ENCODE measurements at regions not wholly inside any gene's neighbourhood (a gene's known extent, or its start where the extent isn't known, plus 50 kb on each side); places are given as distances from the start of the nearest gene placed in this dataset.

DNA sequence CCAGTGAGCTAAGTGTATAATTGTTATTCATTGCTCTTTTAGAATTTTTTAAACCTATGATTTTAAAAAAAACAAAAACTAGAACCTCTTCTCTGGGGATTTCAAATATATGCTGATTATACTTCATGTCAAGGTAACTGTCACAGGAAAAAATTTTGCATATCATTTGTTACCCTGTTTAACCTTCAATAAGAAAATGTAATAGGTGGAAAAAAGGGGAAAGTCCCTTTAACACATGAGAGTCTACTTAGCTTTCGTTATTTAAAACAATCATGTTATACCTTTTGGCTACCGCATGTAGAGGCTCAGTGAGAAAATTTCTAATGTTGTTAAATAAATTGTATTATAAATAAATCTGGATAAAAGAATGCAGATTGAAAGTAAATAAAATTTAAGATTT, 190.1 kb upstream of the AKR1E2 start:
- no peaks in the 10 kb centered on the region for H3K36me3 ChIP-seq (ENCODE audit: control insufficient read depth, insufficient read depth, low read length)
- H3K27me3 Mint-ChIP-seq (ENCODE audit: insufficient read depth, unreplicated experiment): peaks cover 4% of the 10 kb centered on the region
- 0 out of 2 replicates have a peak, but pooled peaks cover 2% of the 10 kb centered on the region for H3K27me3 ChIP-seq (replicated peaks; ENCODE audit: control insufficient read depth, insufficient read depth, low read length)
- no peak overlapping the region for H3K4me3 ChIP-seq (ENCODE audit: low read depth, low read length)
- no peak for DNase-seq
- H3K36me3 Mint-ChIP-seq (ENCODE audit: insufficient read depth, unreplicated experiment): peaks cover 4% of the 10 kb centered on the region
- no peak overlapping the region for H3K4me3 Mint-ChIP-seq (ENCODE audit: unreplicated experiment)
- TF ChIP-seq, protein P1, sequence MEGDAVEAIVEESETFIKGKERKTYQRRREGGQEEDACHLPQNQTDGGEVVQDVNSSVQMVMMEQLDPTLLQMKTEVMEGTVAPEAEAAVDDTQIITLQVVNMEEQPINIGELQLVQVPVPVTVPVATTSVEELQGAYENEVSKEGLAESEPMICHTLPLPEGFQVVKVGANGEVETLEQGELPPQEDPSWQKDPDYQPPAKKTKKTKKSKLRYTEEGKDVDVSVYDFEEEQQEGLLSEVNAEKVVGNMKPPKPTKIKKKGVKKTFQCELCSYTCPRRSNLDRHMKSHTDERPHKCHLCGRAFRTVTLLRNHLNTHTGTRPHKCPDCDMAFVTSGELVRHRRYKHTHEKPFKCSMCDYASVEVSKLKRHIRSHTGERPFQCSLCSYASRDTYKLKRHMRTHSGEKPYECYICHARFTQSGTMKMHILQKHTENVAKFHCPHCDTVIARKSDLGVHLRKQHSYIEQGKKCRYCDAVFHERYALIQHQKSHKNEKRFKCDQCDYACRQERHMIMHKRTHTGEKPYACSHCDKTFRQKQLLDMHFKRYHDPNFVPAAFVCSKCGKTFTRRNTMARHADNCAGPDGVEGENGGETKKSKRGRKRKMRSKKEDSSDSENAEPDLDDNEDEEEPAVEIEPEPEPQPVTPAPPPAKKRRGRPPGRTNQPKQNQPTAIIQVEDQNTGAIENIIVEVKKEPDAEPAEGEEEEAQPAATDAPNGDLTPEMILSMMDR (IDR thresholded peaks at IDR 0.05; ENCODE audit: insufficient read depth in 1 of 2, low read depth in 1 of 2, low read length in 1 of 2, severe bottlenecking in 1 of 2, unreplicated experiment in 1 of 2): no peak
- no peaks in the 10 kb centered on the region for H3K4me1 ChIP-seq
- H3K9me3 ChIP-seq: no peaks in the 10 kb centered on the region
- intact Hi-C loops (cut with micrococcal nuclease; ENCODE audit: unreplicated experiment): no loop called here
- no peak overlapping the region for H3K27ac Mint-ChIP-seq (ENCODE audit: unreplicated experiment)
- H3K9me3 Mint-ChIP-seq (ENCODE audit: unreplicated experiment): no peaks in the 10 kb centered on the region
- no peaks in the 10 kb centered on the region for H3K4me1 Mint-ChIP-seq (ENCODE audit: low read depth, unreplicated experiment)
- no TSS peak for BruUV-seq (replicated peaks)
- POLR2A ChIA-PET: no interaction called here
- CTCF ChIA-PET: no interaction called here

DNA sequence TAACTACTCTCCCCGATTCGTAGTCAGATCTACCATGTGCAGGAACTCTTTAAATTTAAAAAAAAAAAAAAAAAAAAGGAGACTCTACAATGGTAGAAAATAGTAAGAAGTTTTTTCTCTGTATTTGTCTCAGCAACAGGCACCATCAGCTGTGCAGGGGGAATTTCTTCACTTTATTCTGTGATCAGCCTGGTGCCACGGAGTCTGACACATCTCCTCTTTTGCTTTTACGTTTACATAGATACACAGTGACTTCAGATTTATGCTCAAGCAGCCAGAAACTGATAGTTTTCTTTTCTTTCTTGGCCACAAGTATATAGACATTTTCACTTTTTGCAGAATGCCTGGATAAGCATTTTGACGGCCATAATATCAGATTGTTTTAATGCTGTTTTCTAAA, 190.6 kb upstream of the AKR1E2 start:
- DNase-seq: no peak
- Histone ChIP-seq H3K4me3 (ENCODE audit: low read depth, low read length) (no peak overlapping the region), H3K4me1 (no peaks in the 10 kb centered on the region), H3K36me3 (ENCODE audit: control insufficient read depth, insufficient read depth, low read length) (no peaks in the 10 kb centered on the region), H3K27me3 (replicated peaks; ENCODE audit: control insufficient read depth, insufficient read depth, low read length) (0 out of 2 replicates have a peak, but pooled peaks cover 2% of the 10 kb centered on the region), H3K9me3 (no peaks in the 10 kb centered on the region)
- intact Hi-C loops (cut with micrococcal nuclease; ENCODE audit: unreplicated experiment): no loop called here
- H3K4me3 Mint-ChIP-seq (ENCODE audit: unreplicated experiment): no peak overlapping the region
- peaks cover 4% of the 10 kb centered on the region for H3K36me3 Mint-ChIP-seq (ENCODE audit: insufficient read depth, unreplicated experiment)
- POLR2A ChIA-PET: no interaction called here
- no TSS peak for BruUV-seq (replicated peaks)
- peaks cover 4% of the 10 kb centered on the region for H3K27me3 Mint-ChIP-seq (ENCODE audit: insufficient read depth, unreplicated experiment)
- TF ChIP-seq, protein P1 (IDR thresholded peaks at IDR 0.05; ENCODE audit: insufficient read depth in 1 of 2, low read depth in 1 of 2, low read length in 1 of 2, severe bottlenecking in 1 of 2, unreplicated experiment in 1 of 2): no peak
- H3K9me3 Mint-ChIP-seq (ENCODE audit: unreplicated experiment): no peaks in the 10 kb centered on the region
- CTCF ChIA-PET: no interaction called here
- no peak overlapping the region for H3K27ac Mint-ChIP-seq (ENCODE audit: unreplicated experiment)
- H3K4me1 Mint-ChIP-seq (ENCODE audit: low read depth, unreplicated experiment): no peaks in the 10 kb centered on the region

DNA sequence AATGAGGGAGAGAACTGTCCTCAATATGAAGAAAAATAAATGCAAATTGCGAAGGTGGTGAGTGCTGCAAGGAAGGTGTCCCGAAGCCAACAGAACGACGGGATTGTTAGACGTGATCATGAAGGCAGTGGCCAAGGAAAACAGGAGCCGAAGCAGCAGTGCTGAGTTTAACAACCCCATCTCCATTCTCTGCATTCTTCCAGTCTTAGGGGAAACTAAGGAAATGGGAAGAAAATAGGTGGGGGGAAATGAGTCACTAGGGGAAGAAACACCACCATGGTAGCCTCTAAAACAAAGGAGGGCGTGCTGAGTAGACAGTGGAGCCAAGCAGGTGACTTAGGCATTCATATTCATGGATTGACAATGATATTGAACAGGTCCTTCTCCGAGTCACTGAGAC, 192.2 kb upstream of the AKR1E2 start:
- ChIA-PET POLR2A (no interaction called here), CTCF (no interaction called here)
- H3K9me3 ChIP-seq: no peaks in the 10 kb centered on the region; the same call in 1 of the 2 replicates
- intact Hi-C loops (cut with micrococcal nuclease; ENCODE audit: unreplicated experiment): no loop called here
- 0 out of 2 replicates have a peak, but pooled peaks cover 2% of the 10 kb centered on the region for H3K27me3 ChIP-seq (replicated peaks; ENCODE audit: control insufficient read depth, insufficient read depth, low read length)
- H3K4me1 Mint-ChIP-seq (ENCODE audit: low read depth, unreplicated experiment): no peaks in the 10 kb centered on the region
- H3K27me3 Mint-ChIP-seq (ENCODE audit: insufficient read depth, unreplicated experiment): peaks cover 4% of the 10 kb centered on the region
- TF ChIP-seq, protein P1 (IDR thresholded peaks at IDR 0.05; ENCODE audit: insufficient read depth in 1 of 2, low read depth in 1 of 2, low read length in 1 of 2, severe bottlenecking in 1 of 2, unreplicated experiment in 1 of 2): no peak
- no peak overlapping the region for H3K4me3 Mint-ChIP-seq (ENCODE audit: unreplicated experiment)
- no peaks in the 10 kb centered on the region for H3K36me3 ChIP-seq (ENCODE audit: control insufficient read depth, insufficient read depth, low read length)
- no TSS peak for BruUV-seq (replicated peaks)
- H3K4me3 ChIP-seq (ENCODE audit: low read depth, low read length): no peak overlapping the region
- no peak overlapping the region for H3K27ac Mint-ChIP-seq (ENCODE audit: unreplicated experiment)
- no peak for DNase-seq
- H3K9me3 Mint-ChIP-seq (ENCODE audit: unreplicated experiment): no peaks in the 10 kb centered on the region
- peaks cover 4% of the 10 kb centered on the region for H3K36me3 Mint-ChIP-seq (ENCODE audit: insufficient read depth, unreplicated experiment)
- H3K4me1 ChIP-seq: no peaks in the 10 kb centered on the region
